ENCODE measurements at regions not wholly inside any gene's neighbourhood (a gene's known extent, or its start where the extent isn't known, plus 50 kb on each side); places are given as distances from the start of the nearest gene placed in this dataset.

DNA sequence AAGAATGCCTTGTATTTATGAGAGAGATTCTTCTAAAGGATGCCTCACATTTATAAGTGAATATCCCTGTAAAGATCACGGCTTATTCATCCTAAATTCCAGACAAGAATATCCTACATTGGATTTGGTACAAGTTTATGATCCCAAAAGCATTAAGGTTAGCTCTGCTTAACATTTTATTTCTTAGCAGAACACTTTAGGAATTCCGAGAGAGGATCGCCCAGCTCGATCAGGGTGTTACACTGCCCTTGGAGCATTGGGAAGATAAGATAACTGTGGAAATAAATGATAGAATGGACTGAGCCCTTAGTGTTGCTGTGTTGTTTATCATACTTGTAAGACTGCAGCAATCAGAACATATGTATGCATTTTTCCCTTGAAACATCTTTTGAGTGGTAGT, 223.0 kb upstream of the CDIN1 start:
- no peak overlapping the region for H2BK5ac ChIP-seq (ENCODE audit: low read length)
- no peak overlapping the region for H2BK120ac ChIP-seq (ENCODE audit: low read depth, low read length)
- H3K79me1 ChIP-seq (ENCODE audit: low read depth, low read length): no peaks in the 10 kb centered on the region
- H4K8ac ChIP-seq (ENCODE audit: low read depth, low read length): no peak overlapping the region
- no peak overlapping the region for H4K91ac ChIP-seq (ENCODE audit: low read depth, low read length, poor library complexity)
- no peaks in the 10 kb centered on the region for H3K4me1 ChIP-seq (ENCODE audit: control insufficient read depth in 2 of 2, insufficient read depth in 1 of 2, low read depth in 1 of 2, low read length in 2 of 2)
- WGBS, 2 donors (ENCODE audit: extremely low coverage in 2 of 2, insufficient read length in 2 of 2, insufficient replicate concordance in 1 of 2): no CpG with 5 or more reads among the region's 4 CpGs
- H2AFZ ChIP-seq (ENCODE audit: low read length): no peak overlapping the region
- H3K36me3 ChIP-seq (replicated peaks in 1 of 2; ENCODE audit: control insufficient read depth in 2 of 2, insufficient read depth in 2 of 2, low read length in 2 of 2): no peaks in the 10 kb centered on the region
- H2BK15ac ChIP-seq (ENCODE audit: low read length): no peak overlapping the region
- no peak overlapping the region for H3K4me2 ChIP-seq (ENCODE audit: insufficient read depth, low read length, poor library complexity, severe bottlenecking)
- H3K27ac ChIP-seq (replicated peaks; ENCODE audit: low read length): no peak overlapping the region
- no peak overlapping the region for H3K9ac ChIP-seq (ENCODE audit: low read depth, low read length, poor library complexity)
- H3K18ac ChIP-seq (ENCODE audit: low read length): no peak overlapping the region
- no peak overlapping the region for H3K23ac ChIP-seq (ENCODE audit: low read depth, low read length, poor library complexity)
- no peak overlapping the region for H3K4ac ChIP-seq (ENCODE audit: low read length)
- H3K4me3 ChIP-seq (ENCODE audit: low read length in 2 of 2): no peak overlapping the region
- H3K14ac ChIP-seq (ENCODE audit: low read length): no peak overlapping the region
- H3K27me3 ChIP-seq (ENCODE audit: control insufficient read depth in 3 of 3, insufficient read depth in 3 of 3, low read depth in 1 of 3, low read length in 3 of 3): no peaks in the 10 kb centered on the region
- no peaks in the 10 kb centered on the region for H3K9me3 ChIP-seq (replicated peaks in 1 of 2; ENCODE audit: control insufficient read depth in 2 of 2, insufficient read depth in 1 of 2, low read depth in 1 of 2, low read length in 2 of 2)
- H2AK5ac ChIP-seq (ENCODE audit: low read depth, low read length): no peak overlapping the region
- no peak overlapping the region for H2BK12ac ChIP-seq (ENCODE audit: low read length)
- DNase-seq (ENCODE audit: low spot score): no peak

DNA sequence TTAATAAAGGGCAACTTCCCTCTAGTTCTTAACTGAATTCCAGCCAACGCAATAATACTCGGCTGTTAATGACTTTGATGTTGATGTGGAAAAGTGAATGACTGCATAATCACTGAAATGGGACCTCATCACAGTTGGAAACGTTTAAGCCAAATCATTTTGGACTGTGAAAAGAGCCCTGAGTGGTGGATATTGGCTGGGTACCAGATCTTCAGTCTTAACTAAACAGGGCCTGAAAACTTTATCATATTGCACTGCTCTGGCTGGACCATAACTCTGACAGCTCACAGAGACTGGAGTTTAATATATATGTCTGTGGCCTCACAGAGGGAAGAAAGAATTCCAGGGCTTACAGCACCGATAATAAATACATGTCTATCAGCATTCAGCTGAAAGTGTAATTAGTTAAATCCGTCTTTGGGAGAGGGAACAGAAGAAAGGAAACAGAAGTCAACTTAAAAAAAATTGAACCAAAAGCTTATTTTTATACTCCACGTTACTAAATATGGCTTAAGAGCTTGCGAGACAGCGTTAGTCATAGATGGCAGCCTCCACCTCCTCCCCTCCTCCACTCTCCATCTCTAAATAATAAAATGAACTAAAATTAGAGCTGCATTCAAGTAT, 222.3 kb upstream of the CDIN1 start:
- Histone ChIP-seq H2BK15ac (ENCODE audit: low read length) (no peak overlapping the region), H3K23ac (ENCODE audit: low read depth, low read length, poor library complexity) (no peak overlapping the region), H3K4me3 (ENCODE audit: low read length in 2 of 2) (no peak overlapping the region), H3K36me3 (replicated peaks in 1 of 2; ENCODE audit: control insufficient read depth in 2 of 2, insufficient read depth in 2 of 2, low read length in 2 of 2) (no peaks in the 10 kb centered on the region), H2BK12ac (ENCODE audit: low read length) (no peak overlapping the region), H2AK5ac (ENCODE audit: low read depth, low read length) (no peak overlapping the region), H3K18ac (ENCODE audit: low read length) (no peak overlapping the region), H3K14ac (ENCODE audit: low read length) (no peak overlapping the region), H4K8ac (ENCODE audit: low read depth, low read length) (no peak overlapping the region), H4K91ac (ENCODE audit: low read depth, low read length, poor library complexity) (no peak overlapping the region), H3K9me3 (replicated peaks in 1 of 2; ENCODE audit: control insufficient read depth in 2 of 2, insufficient read depth in 1 of 2, low read depth in 1 of 2, low read length in 2 of 2) (no peaks in the 10 kb centered on the region), H2AFZ (ENCODE audit: low read length) (peak overlapping the region; percentile 9), H2BK5ac (ENCODE audit: low read length) (no peak overlapping the region), H3K27ac (replicated peaks; ENCODE audit: low read length) (no peak overlapping the region), H3K27me3 (ENCODE audit: control insufficient read depth in 3 of 3, insufficient read depth in 3 of 3, low read depth in 1 of 3, low read length in 3 of 3) (no peaks in the 10 kb centered on the region), H3K4me2 (ENCODE audit: insufficient read depth, low read length, poor library complexity, severe bottlenecking) (no peak overlapping the region), H3K4me1 (ENCODE audit: control insufficient read depth in 2 of 2, insufficient read depth in 1 of 2, low read depth in 1 of 2, low read length in 2 of 2) (peaks cover 0 to 4% of the 10 kb centered on the region in 2 donors), H3K4ac (ENCODE audit: low read length) (no peak overlapping the region), H3K79me1 (ENCODE audit: low read depth, low read length) (no peaks in the 10 kb centered on the region), H2BK120ac (ENCODE audit: low read depth, low read length) (no peak overlapping the region), H3K9ac (ENCODE audit: low read depth, low read length, poor library complexity) (no peak overlapping the region)
- no peak for DNase-seq (ENCODE audit: low spot score)
- WGBS, 2 donors (ENCODE audit: extremely low coverage in 2 of 2, insufficient read length in 2 of 2, insufficient replicate concordance in 1 of 2): no CpG with 5 or more reads among the region's 8 CpGs

DNA sequence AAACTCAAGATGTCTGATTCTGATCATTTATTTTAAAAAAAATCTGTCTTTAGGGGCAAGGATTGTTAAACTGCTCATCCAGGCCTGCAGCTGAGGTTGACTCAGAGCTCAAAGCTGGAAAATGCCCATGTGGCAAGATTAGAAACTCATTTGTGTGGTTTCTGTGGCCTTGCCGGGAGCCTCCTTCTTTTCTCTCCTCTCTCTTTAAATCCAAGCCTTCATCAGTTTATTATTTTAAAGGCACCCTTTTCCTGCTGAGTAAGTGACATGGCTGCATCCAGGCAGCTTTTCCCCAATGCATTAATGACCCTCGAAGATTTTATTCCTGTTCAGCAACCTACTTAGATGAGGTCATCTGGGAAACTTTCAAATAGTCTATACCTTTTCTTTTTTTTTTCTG, 221.3 kb upstream of the CDIN1 start:
- no peak overlapping the region for H3K9ac ChIP-seq (ENCODE audit: low read depth, low read length, poor library complexity)
- H3K27ac ChIP-seq (replicated peaks; ENCODE audit: low read length): no peak overlapping the region

DNA sequence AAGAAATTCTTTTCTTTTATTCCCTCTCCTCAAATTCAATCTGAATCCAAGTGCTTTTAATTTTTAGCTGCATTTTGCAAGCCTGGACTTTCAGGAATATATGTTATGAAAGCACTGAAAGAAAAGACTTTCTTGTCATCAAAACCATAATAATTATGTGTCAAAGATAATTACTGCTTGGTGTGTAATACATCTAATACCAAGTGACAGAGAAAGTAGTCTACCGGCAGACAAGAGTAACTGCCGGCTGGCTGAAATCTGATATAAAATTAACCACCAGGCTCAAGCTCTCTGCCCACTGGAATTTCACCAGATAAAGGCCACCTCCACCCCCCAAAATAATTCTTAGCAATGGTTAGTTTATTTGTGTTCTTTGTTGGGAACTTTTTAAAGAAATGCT, 220.9 kb upstream of the CDIN1 start:
- Histone ChIP-seq H2BK120ac (ENCODE audit: low read depth, low read length) (no peak overlapping the region), H3K18ac (ENCODE audit: low read length) (no peak overlapping the region), H3K27ac (replicated peaks; ENCODE audit: low read length) (no peak overlapping the region), H2BK15ac (ENCODE audit: low read length) (no peak overlapping the region), H3K4ac (ENCODE audit: low read length) (no peak overlapping the region), H4K91ac (ENCODE audit: low read depth, low read length, poor library complexity) (no peak overlapping the region), H4K8ac (ENCODE audit: low read depth, low read length) (no peak overlapping the region), H3K14ac (ENCODE audit: low read length) (no peak overlapping the region), H2BK12ac (ENCODE audit: low read length) (no peak overlapping the region), H3K79me1 (ENCODE audit: low read depth, low read length) (no peaks in the 10 kb centered on the region), H3K36me3 (replicated peaks in 1 of 2; ENCODE audit: control insufficient read depth in 2 of 2, insufficient read depth in 2 of 2, low read length in 2 of 2) (no peaks in the 10 kb centered on the region), H2AFZ (ENCODE audit: low read length) (no peak overlapping the region), H3K4me2 (ENCODE audit: insufficient read depth, low read length, poor library complexity, severe bottlenecking) (no peak overlapping the region), H2AK5ac (ENCODE audit: low read depth, low read length) (no peak overlapping the region), H3K4me1 (ENCODE audit: control insufficient read depth in 2 of 2, insufficient read depth in 1 of 2, low read depth in 1 of 2, low read length in 2 of 2) (peaks cover 0 to 4% of the 10 kb centered on the region in 2 donors), H3K9ac (ENCODE audit: low read depth, low read length, poor library complexity) (no peak overlapping the region), H3K9me3 (replicated peaks in 1 of 2; ENCODE audit: control insufficient read depth in 2 of 2, insufficient read depth in 1 of 2, low read depth in 1 of 2, low read length in 2 of 2) (no peaks in the 10 kb centered on the region), H3K23ac (ENCODE audit: low read depth, low read length, poor library complexity) (no peak overlapping the region), H2BK5ac (ENCODE audit: low read length) (no peak overlapping the region), H3K4me3 (ENCODE audit: low read length in 2 of 2) (no peak overlapping the region), H3K27me3 (ENCODE audit: control insufficient read depth in 3 of 3, insufficient read depth in 3 of 3, low read depth in 1 of 3, low read length in 3 of 3) (no peaks in the 10 kb centered on the region)
- DNase-seq (ENCODE audit: low spot score): no peak
- no CpG with 5 or more reads among the region's 2 CpGs for WGBS, 2 donors (ENCODE audit: extremely low coverage in 2 of 2, insufficient read length in 2 of 2, insufficient replicate concordance in 1 of 2)

More for the DNA sequence above, 221.3 kb upstream of the CDIN1 start:
- Histone ChIP-seq H2BK12ac (ENCODE audit: low read length) (no peak overlapping the region), H3K4me2 (ENCODE audit: insufficient read depth, low read length, poor library complexity, severe bottlenecking) (no peak overlapping the region), H3K9me3 (replicated peaks in 1 of 2; ENCODE audit: control insufficient read depth in 2 of 2, insufficient read depth in 1 of 2, low read depth in 1 of 2, low read length in 2 of 2) (no peaks in the 10 kb centered on the region), H3K79me1 (ENCODE audit: low read depth, low read length) (no peaks in the 10 kb centered on the region), H2BK5ac (ENCODE audit: low read length) (no peak overlapping the region), H2BK120ac (ENCODE audit: low read depth, low read length) (no peak overlapping the region), H3K4ac (ENCODE audit: low read length) (no peak overlapping the region), H3K27me3 (ENCODE audit: control insufficient read depth in 3 of 3, insufficient read depth in 3 of 3, low read depth in 1 of 3, low read length in 3 of 3) (no peaks in the 10 kb centered on the region), H3K4me3 (ENCODE audit: low read length in 2 of 2) (no peak overlapping the region), H4K8ac (ENCODE audit: low read depth, low read length) (no peak overlapping the region), H2BK15ac (ENCODE audit: low read length) (no peak overlapping the region), H3K36me3 (replicated peaks in 1 of 2; ENCODE audit: control insufficient read depth in 2 of 2, insufficient read depth in 2 of 2, low read length in 2 of 2) (no peaks in the 10 kb centered on the region), H4K91ac (ENCODE audit: low read depth, low read length, poor library complexity) (no peak overlapping the region), H3K14ac (ENCODE audit: low read length) (no peak overlapping the region), H2AFZ (ENCODE audit: low read length) (no peak overlapping the region), H2AK5ac (ENCODE audit: low read depth, low read length) (no peak overlapping the region), H3K18ac (ENCODE audit: low read length) (no peak overlapping the region), H3K4me1 (ENCODE audit: control insufficient read depth in 2 of 2, insufficient read depth in 1 of 2, low read depth in 1 of 2, low read length in 2 of 2) (peaks cover 0 to 4% of the 10 kb centered on the region in 2 donors), H3K23ac (ENCODE audit: low read depth, low read length, poor library complexity) (no peak overlapping the region)
- WGBS, 2 donors (ENCODE audit: extremely low coverage in 2 of 2, insufficient read length in 2 of 2, insufficient replicate concordance in 1 of 2): no CpG with 5 or more reads among the region's 2 CpGs
- DNase-seq (ENCODE audit: low spot score): no peak
